ENCODE measurements at regions not wholly inside any gene's neighbourhood (a gene's known extent, or its start where the extent isn't known, plus 50 kb on each side); places are given as distances from the start of the nearest gene placed in this dataset.

- TF ChIP-seq CTCF (conservative IDR thresholded peaks at IDR 0.05; ENCODE audit: low read length) = no peak
- TF ChIP-seq EZH2phosphoT487 (IDR thresholded peaks at IDR 0.05; ENCODE audit: borderline replicate concordance, low read depth, low read length) = no peak
Measured at GRCh38 chr15:97012986-97013385, 682.5 kb downstream of the NR2F2 start.
